HG03354 (cell line): ENCODE measurements at regions not wholly inside any gene's neighbourhood (a gene's known extent, or its start where the extent isn't known, plus 50 kb on each side); places are given as distances from the start of the nearest gene placed in this dataset.

Experiments
- ATAC-seq: cut with Tn5 transposase; IDR thresholded peaks from one replicate; pipeline ENCODE4 v1.9.1; 2021; ENCODE audit warnings: mild to moderate bottlenecking; ENCODE audit not compliant: unreplicated experiment, poor library complexity, severe bottlenecking

GRCh38 chr10:4647109-4647785, 178.8 kb upstream of the AKR1E2 start:
- no peak for ATAC-seq

GRCh38 chr10:4646547-4646946, 179.5 kb upstream of the AKR1E2 start:
- no peak for ATAC-seq

- no peak for ATAC-seq
Measured at GRCh38 chr10:4645836-4646235, 180.2 kb upstream of the AKR1E2 start.

- no peak for ATAC-seq
Measured at GRCh38 chr10:4643471-4643870, 182.5 kb upstream of the AKR1E2 start.

GRCh38 chr10:4639960-4640359, 186.0 kb upstream of the AKR1E2 start:
- ATAC-seq = no peak

- ATAC-seq = no peak
Measured at GRCh38 chr10:4638099-4638498, 187.9 kb upstream of the AKR1E2 start.

GRCh38 chr10:4637657-4638056, 188.3 kb upstream of the AKR1E2 start:
- no peak for ATAC-seq

GRCh38 chr10:4635883-4636282, 190.1 kb upstream of the AKR1E2 start:
- no peak for ATAC-seq

GRCh38 chr10:4635388-4635787, 190.6 kb upstream of the AKR1E2 start:
- no peak for ATAC-seq

- no peak for ATAC-seq
Measured at GRCh38 chr10:4633776-4634175, 192.2 kb upstream of the AKR1E2 start.

GRCh38 chr10:4633186-4633585, 192.8 kb upstream of the AKR1E2 start:
- ATAC-seq = no peak

GRCh38 chr10:4632757-4633156, 193.2 kb upstream of the AKR1E2 start:
- ATAC-seq = no peak

GRCh38 chr10:4626919-4627318, 199.1 kb upstream of the AKR1E2 start:
- no peak for ATAC-seq

GRCh38 chr10:4623757-4624420, 202.1 kb upstream of the AKR1E2 start:
- ATAC-seq = no peak

- peak; percentile 45 for ATAC-seq
Measured at GRCh38 chr10:4623200-4623599, 202.8 kb upstream of the AKR1E2 start.

GRCh38 chr10:4622384-4622783, 203.6 kb upstream of the AKR1E2 start:
- no peak for ATAC-seq

GRCh38 chr10:4617589-4617988, 208.4 kb upstream of the AKR1E2 start:
- no peak for ATAC-seq

- ATAC-seq = no peak
Measured at GRCh38 chr10:4615042-4615441, 211.0 kb upstream of the AKR1E2 start.

- ATAC-seq = no peak
Measured at GRCh38 chr10:4609251-4609650, 216.8 kb upstream of the AKR1E2 start.

GRCh38 chr10:4607681-4608080, 218.3 kb upstream of the AKR1E2 start:
- no peak for ATAC-seq

GRCh38 chr10:4606856-4607636, 219.0 kb upstream of the AKR1E2 start:
- ATAC-seq = no peak
